ENCODE measurements at regions not wholly inside any gene's neighbourhood (a gene's known extent, or its start where the extent isn't known, plus 50 kb on each side); places are given as distances from the start of the nearest gene placed in this dataset.

DNA sequence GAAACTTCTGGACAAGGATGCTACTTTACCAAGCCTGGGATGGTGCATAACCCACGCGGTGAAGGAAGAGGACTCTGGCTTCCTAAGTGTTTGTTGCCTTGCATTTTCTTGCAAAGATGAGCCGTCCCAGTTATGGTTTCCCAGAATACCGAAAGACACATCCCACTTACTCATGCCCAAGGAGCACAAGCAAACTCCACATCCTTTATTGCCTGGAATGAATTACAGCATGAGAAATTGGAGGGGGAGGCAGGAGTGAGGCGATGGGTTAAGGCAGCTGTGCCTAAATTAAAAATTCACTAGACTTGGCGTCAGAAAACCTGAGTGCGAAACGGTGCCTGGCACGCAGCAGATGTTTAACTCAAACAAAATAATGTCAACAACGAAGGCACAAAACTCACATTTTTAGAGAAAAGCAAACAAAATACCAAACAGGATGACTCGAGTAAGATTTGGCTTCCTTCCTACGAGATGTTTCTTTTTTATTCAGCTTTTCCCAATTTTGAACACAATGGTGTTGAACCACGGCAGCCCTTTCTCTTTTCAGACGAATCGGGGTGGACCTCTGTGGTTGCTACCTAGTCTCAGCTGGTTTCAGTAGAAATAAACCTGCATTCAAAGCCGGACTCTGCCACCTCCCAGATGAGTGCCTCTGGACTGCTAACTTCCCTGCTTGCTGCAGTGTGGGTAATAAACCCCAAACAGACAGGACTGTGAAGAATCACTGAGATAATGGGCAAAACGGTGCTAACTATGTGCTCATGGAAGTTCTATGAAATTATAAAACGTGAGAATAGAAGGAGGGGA, 100.3 kb upstream of the NCK2 start:
- H3K4me3 Mint-ChIP-seq: no peak overlapping the region
- peaks cover 4% of the 10 kb centered on the region for H3K9me3 Mint-ChIP-seq
- no peaks in the 10 kb centered on the region for H3K36me3 Mint-ChIP-seq (ENCODE audit: low read depth)
- DNase-seq (no peak), ATAC-seq (no peak)
- H3K4me1 Mint-ChIP-seq: peaks cover 7% of the 10 kb centered on the region
- H3K27me3 Mint-ChIP-seq: no peaks in the 10 kb centered on the region
- H3K27ac Mint-ChIP-seq: no peak overlapping the region

GRCh38 chr2:105643405-105644173, 101.1 kb upstream of the NCK2 start:
- H3K27me3 Mint-ChIP-seq: no peaks in the 10 kb centered on the region
- H3K4me1 Mint-ChIP-seq: peaks cover 7% of the 10 kb centered on the region
- ATAC-seq: no peak
- DNase-seq: no peak
- peaks cover 4% of the 10 kb centered on the region for H3K9me3 Mint-ChIP-seq
- H3K27ac Mint-ChIP-seq: no peak overlapping the region
- no peak overlapping the region for H3K4me3 Mint-ChIP-seq
- H3K36me3 Mint-ChIP-seq (ENCODE audit: low read depth): no peaks in the 10 kb centered on the region

DNA sequence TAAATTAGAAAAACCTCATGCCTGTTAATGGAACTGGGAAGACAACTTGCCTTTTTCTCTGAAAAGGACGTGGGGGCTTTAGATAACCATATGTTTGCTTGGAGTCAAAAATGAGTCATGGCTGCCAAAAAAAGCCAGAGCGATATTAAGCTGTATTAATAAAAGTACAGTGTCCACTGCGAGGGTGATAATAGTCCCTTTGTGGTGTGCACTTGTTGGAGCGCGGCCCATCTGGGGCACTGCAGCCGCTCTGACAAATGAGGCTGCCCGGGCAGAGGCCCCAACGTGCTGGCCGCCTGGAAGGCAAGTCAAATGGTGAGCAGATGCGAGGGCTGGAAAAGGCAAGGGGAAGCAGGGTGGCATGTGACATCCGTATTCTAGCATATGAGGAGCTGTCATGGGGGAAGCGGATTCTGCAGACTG, 103.3 kb upstream of the NCK2 start:
- peaks cover 7% of the 10 kb centered on the region for H3K4me1 Mint-ChIP-seq
- H3K9me3 Mint-ChIP-seq: peaks cover 4% of the 10 kb centered on the region
- no peaks in the 10 kb centered on the region for H3K27me3 Mint-ChIP-seq
- no peaks in the 10 kb centered on the region for H3K36me3 Mint-ChIP-seq (ENCODE audit: low read depth)
- H3K27ac Mint-ChIP-seq: no peak overlapping the region
- DNase-seq: no peak
- H3K4me3 Mint-ChIP-seq: no peak overlapping the region
- no peak for ATAC-seq

DNA sequence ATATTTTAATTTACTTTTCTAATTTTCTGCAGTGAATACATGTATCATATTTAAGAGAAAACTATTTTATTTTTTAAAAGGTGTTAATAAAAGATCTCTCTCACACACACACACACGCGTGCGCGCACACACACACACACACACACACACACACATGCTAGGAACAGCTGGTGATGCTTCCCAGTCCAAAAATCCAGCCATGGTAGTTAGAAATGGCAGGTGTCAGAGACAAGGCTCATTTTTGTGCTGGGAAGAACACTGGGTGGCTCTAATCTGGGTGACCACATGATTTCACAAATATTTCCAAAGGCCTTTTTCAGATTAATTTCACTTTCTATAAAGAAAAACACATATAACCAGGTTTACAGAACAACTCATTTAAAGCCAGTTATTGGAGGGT, 104.5 kb upstream of the NCK2 start:
- Mint-ChIP-seq H3K36me3 (ENCODE audit: low read depth) (no peaks in the 10 kb centered on the region), H3K9me3 (peaks cover 4% of the 10 kb centered on the region), H3K27ac (no peak overlapping the region), H3K27me3 (no peaks in the 10 kb centered on the region), H3K4me3 (no peak overlapping the region), H3K4me1 (peaks cover 1% of the 10 kb centered on the region)
- ATAC-seq: no peak
- DNase-seq: no peak

DNA sequence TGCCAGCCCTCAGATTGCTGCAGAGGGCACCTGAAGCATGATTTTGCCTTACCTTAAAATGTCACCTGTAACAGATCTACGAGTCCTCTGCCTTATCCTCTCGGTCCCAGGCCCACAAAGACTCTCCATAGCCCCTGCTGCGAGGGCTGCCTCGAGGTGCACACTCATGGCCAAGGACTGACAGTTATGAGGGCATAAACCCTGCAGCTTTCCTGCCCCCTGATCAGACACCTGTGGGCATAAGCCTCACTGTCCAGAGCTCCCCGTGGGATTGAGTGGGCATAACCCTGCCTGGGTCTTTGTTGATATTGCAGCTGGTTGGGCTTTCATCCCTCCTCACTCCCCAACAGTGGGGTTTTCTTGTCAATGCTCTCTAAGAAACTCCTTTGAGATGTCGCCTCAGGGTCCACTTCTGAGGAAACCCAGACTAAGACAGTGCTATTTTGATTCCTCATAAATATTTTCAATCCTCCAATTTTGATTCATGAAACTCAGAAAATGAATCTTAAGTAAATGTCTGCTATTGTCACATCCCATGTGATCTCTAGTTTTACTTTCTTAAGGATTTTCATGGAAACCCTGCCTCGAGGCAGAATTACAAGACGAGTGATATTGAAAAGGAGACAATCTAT, 108.5 kb upstream of the NCK2 start:
- no peak overlapping the region for H3K4me3 Mint-ChIP-seq
- no peaks in the 10 kb centered on the region for H3K27me3 Mint-ChIP-seq
- H3K36me3 Mint-ChIP-seq (ENCODE audit: low read depth): no peaks in the 10 kb centered on the region
- no peaks in the 10 kb centered on the region for H3K4me1 Mint-ChIP-seq
- H3K27ac Mint-ChIP-seq: no peak overlapping the region
- peaks cover 4% of the 10 kb centered on the region for H3K9me3 Mint-ChIP-seq
- DNase-seq (no peak), ATAC-seq (no peak)

DNA sequence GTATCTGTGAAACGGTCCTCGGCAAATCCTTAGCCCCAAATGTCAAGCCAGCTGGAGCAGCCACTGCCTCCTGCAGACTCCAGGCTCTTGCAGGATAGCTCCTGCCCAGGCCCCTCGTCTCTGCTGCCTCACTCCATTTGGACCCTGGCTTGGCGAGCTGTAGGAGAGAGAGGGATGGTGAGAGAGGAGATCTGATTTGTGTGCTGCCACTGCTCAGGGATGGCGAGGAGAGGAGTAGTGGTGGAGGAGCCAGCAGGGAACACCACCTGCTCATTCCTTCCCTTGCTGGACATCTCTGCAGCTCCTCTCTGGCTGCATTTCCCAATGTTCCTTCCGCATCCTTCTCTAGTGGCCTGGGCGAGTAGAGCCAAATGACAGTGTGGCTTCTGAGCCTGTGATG, 109.1 kb upstream of the NCK2 start:
- Mint-ChIP-seq H3K27me3 (no peaks in the 10 kb centered on the region), H3K27ac (no peak overlapping the region), H3K4me3 (no peak overlapping the region), H3K9me3 (peaks cover 2% of the 10 kb centered on the region), H3K4me1 (no peaks in the 10 kb centered on the region), H3K36me3 (ENCODE audit: low read depth) (no peaks in the 10 kb centered on the region)
- peak; percentile 15 for ATAC-seq
- DNase-seq: no peak

DNA sequence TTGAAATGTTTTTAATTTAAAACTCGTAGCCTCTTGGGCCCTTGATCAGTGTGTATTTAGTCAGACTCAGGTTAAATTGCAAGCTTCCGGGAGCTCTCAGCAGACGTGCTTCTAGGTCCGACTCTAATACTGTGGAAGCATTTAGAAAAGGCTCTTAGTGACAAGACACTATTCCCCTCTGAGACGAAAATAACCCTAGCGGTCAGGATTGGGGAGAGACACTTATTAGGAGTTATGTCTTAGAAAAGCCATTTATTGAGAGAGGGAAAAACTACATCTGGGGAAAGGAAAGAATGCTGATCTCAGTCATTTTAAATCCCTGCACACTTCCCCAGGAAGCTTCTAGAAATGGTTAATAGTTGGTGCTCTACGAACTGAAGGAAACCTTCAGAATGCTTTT, 110.5 kb upstream of the NCK2 start:
- Mint-ChIP-seq H3K27me3 (no peaks in the 10 kb centered on the region), H3K4me3 (no peak overlapping the region), H3K36me3 (ENCODE audit: low read depth) (no peaks in the 10 kb centered on the region), H3K4me1 (no peaks in the 10 kb centered on the region), H3K9me3 (no peaks in the 10 kb centered on the region), H3K27ac (no peak overlapping the region)
- no peak for ATAC-seq
- DNase-seq: no peak

GRCh38 chr2:105631922-105632321, 112.8 kb upstream of the NCK2 start:
- H3K27ac Mint-ChIP-seq: no peak overlapping the region
- H3K4me3 Mint-ChIP-seq: no peak overlapping the region
- H3K36me3 Mint-ChIP-seq (ENCODE audit: low read depth): no peaks in the 10 kb centered on the region
- no peaks in the 10 kb centered on the region for H3K4me1 Mint-ChIP-seq
- ATAC-seq: no peak
- peaks cover 5% of the 10 kb centered on the region for H3K27me3 Mint-ChIP-seq
- DNase-seq: no peak
- no peaks in the 10 kb centered on the region for H3K9me3 Mint-ChIP-seq

GRCh38 chr2:105631011-105631410, 113.7 kb upstream of the NCK2 start:
- no peaks in the 10 kb centered on the region for H3K9me3 Mint-ChIP-seq
- H3K4me3 Mint-ChIP-seq: no peak overlapping the region

GRCh38 chr2:105629634-105630033, 115.1 kb upstream of the NCK2 start:
- no peak overlapping the region for H3K27ac Mint-ChIP-seq
- no peaks in the 10 kb centered on the region for H3K9me3 Mint-ChIP-seq

More at GRCh38 chr2:105631011-105631410, 113.7 kb upstream of the NCK2 start:
- Mint-ChIP-seq H3K27me3 (peaks cover 5% of the 10 kb centered on the region), H3K36me3 (ENCODE audit: low read depth) (no peaks in the 10 kb centered on the region), H3K4me1 (no peaks in the 10 kb centered on the region), H3K27ac (no peak overlapping the region)
- ATAC-seq (no peak), DNase-seq (no peak)

GRCh38 chr2:105627534-105627933, 117.2 kb upstream of the NCK2 start:
- Mint-ChIP-seq H3K4me3 (no peak overlapping the region), H3K36me3 (ENCODE audit: low read depth) (no peaks in the 10 kb centered on the region), H3K27ac (no peak overlapping the region), H3K27me3 (peaks cover 5% of the 10 kb centered on the region), H3K9me3 (no peaks in the 10 kb centered on the region), H3K4me1 (no peaks in the 10 kb centered on the region)
- no peak for ATAC-seq
- no peak for DNase-seq

More at GRCh38 chr2:105629634-105630033, 115.1 kb upstream of the NCK2 start:
- Mint-ChIP-seq H3K4me1 (no peaks in the 10 kb centered on the region), H3K36me3 (ENCODE audit: low read depth) (no peaks in the 10 kb centered on the region), H3K4me3 (no peak overlapping the region), H3K27me3 (peaks cover 5% of the 10 kb centered on the region)
- ATAC-seq (no peak), DNase-seq (no peak)

DNA sequence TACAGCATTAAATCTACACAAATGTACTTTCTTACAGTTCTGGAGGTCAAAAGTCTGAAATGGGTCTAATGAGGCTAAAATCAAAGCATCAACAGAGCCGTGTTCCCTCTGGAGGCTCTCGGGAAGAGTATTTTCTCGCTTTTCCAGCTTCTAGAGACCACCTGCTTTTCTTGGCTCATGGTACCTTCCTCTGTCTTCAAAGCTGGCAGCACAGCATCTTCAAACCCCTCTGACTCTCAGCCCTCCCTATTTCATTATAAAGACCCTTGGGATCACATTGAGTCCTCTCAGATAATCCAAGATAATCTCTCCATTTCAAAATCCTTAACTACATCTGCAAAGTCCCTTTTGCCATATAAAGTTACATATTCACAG, 117.8 kb upstream of the NCK2 start:
- H3K4me3 Mint-ChIP-seq: no peak overlapping the region
- no peaks in the 10 kb centered on the region for H3K36me3 Mint-ChIP-seq (ENCODE audit: low read depth)
- no peak overlapping the region for H3K27ac Mint-ChIP-seq
- peaks cover 5% of the 10 kb centered on the region for H3K27me3 Mint-ChIP-seq
- ATAC-seq: no peak
- H3K4me1 Mint-ChIP-seq: no peaks in the 10 kb centered on the region
- H3K9me3 Mint-ChIP-seq: no peaks in the 10 kb centered on the region
- DNase-seq: no peak

DNA sequence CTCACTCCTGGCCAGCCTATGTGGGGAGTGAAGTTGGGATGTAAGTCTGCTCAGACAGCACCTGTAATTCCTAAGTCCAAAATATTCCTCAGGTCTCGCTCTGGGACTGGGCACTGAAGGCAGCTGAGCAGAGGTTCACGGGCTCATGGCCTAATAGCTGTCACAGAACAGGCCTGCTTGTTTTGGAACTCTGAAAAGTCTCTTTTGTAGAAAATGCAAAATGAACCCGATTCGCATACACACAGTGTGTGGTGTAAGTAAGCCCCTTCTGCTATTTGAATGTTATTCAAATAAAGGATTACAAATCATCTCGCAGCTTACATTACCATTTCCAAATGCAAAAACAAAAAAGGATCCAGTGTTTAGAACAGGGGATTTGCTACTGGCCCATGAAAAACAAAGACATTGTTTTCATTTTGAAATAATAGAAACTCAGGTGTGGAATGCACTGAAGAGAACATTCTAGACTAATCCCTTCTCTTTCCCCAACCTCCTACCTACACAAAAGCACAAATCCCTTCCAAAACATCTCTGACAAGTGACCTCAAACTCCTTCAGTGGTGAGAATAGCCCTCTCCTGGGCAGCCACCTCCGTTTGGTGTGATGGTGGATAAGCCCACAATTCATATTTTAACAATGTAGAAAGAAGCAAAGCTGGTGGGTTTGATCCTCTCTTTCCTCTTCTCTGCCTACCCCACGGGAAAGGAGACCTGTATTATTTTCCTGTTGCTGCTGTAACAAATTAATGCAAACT, 118.3 kb upstream of the NCK2 start:
- ATAC-seq: no peak
- Mint-ChIP-seq H3K36me3 (ENCODE audit: low read depth) (no peaks in the 10 kb centered on the region), H3K9me3 (no peaks in the 10 kb centered on the region), H3K4me3 (no peak overlapping the region), H3K27me3 (peaks cover 7% of the 10 kb centered on the region), H3K4me1 (no peaks in the 10 kb centered on the region), H3K27ac (no peak overlapping the region)
- no peak for DNase-seq

GRCh38 chr2:105625632-105626031, 119.1 kb upstream of the NCK2 start:
- H3K4me3 Mint-ChIP-seq: no peak overlapping the region
- no peaks in the 10 kb centered on the region for H3K36me3 Mint-ChIP-seq (ENCODE audit: low read depth)
- ATAC-seq (no peak), DNase-seq (no peak)
- H3K4me1 Mint-ChIP-seq: no peaks in the 10 kb centered on the region
- peaks cover 7% of the 10 kb centered on the region for H3K27me3 Mint-ChIP-seq
- H3K9me3 Mint-ChIP-seq: no peaks in the 10 kb centered on the region
- no peak overlapping the region for H3K27ac Mint-ChIP-seq
